BLaER1 treated with 17β-estradiol and CSF1 and Interleukin-3, amounts not matched to agents 10 nM and 100 nM (cell line): ENCODE measurements at regions not wholly inside any gene's neighbourhood (a gene's known extent, or its start where the extent isn't known, plus 50 kb on each side); places are given as distances from the start of the nearest gene placed in this dataset.

Experiments used
- H3K27ac ChIP-seq, 11 experiments: shearing (Covaris generic); formaldehyde crosslinking; 2 replicates each; pipeline ENCODE4 v1.8.1; 2022
- H3K27me3 ChIP-seq, 11 experiments: shearing (Covaris generic); formaldehyde crosslinking; 2 replicates each; pipeline ENCODE4 v1.8.1; 2022
- H3K36me3 ChIP-seq, 11 experiments: shearing (Covaris generic); formaldehyde crosslinking; 2 replicates each; pipeline ENCODE4 v1.8.1; 2022
- H3K4me1 ChIP-seq, 10 experiments: shearing (Covaris generic); formaldehyde crosslinking; 2 replicates each; pipeline ENCODE4 v1.8.1; 2022
- H3K4me2 ChIP-seq, 11 experiments: shearing (Covaris generic); formaldehyde crosslinking; 2 replicates each; pipeline ENCODE4 v1.8.1; 2022
- H3K4me3 ChIP-seq, 10 experiments: shearing (Covaris generic); formaldehyde crosslinking; 2 replicates each; pipeline ENCODE4 v1.8.1; 2022
- H3K9ac ChIP-seq, 11 experiments: shearing (Covaris generic); formaldehyde crosslinking; 2 replicates each; pipeline ENCODE4 v1.8.1; 2022
- H3K9me3 ChIP-seq, 11 experiments: shearing (Covaris generic); formaldehyde crosslinking; replicated peaks in 1 of 11; 2 replicates each; pipeline ENCODE4 v1.8.1; 2022
- H4K20me1 ChIP-seq, 11 experiments: shearing (Covaris generic); formaldehyde crosslinking; 2 replicates each; pipeline ENCODE4 v1.8.1; 2022
- Cebpa-rat ChIP-seq, 11 experiments: shearing (Covaris generic); IDR thresholded peaks; 2 replicates each; pipeline ENCODE4 v1.8.1; 2022

- peaks cover 20 to 33% (median 29%) of the 10 kb centered on the region in 10 experiments for H3K4me1 ChIP-seq
- no peak overlapping the region for H3K27ac ChIP-seq
- no peak for TF ChIP-seq Cebpa-rat (IDR thresholded peaks at IDR 0.05)
- H3K4me2 ChIP-seq, result no peak overlapping the region
- H3K27me3 ChIP-seq, result no peaks in the 10 kb centered on the region
- H3K9me3 ChIP-seq, result no peaks in the 10 kb centered on the region
- no peaks in the 10 kb centered on the region for H3K36me3 ChIP-seq
- H3K4me3 ChIP-seq, result no peak overlapping the region
- H4K20me1 ChIP-seq, result no peaks in the 10 kb centered on the region
- no peak overlapping the region for H3K9ac ChIP-seq
Measured at GRCh38 chr15:31476236-31476810, 149.7 kb downstream of the KLF13 start.

GRCh38 chr15:31476866-31477265 lies 150.2 kb downstream of the KLF13 start:
- no peaks in the 10 kb centered on the region for H3K27me3 ChIP-seq
- no peaks in the 10 kb centered on the region for H3K36me3 ChIP-seq
- H3K27ac ChIP-seq, result no peak overlapping the region
- TF ChIP-seq Cebpa-rat (IDR thresholded peaks at IDR 0.05), result no peak
- no peak overlapping the region for H3K4me2 ChIP-seq
- H4K20me1 ChIP-seq, result no peaks in the 10 kb centered on the region
- peaks cover 20 to 31% (median 29%) of the 10 kb centered on the region in 10 experiments for H3K4me1 ChIP-seq
- H3K9ac ChIP-seq, result no peak overlapping the region
- H3K9me3 ChIP-seq, result no peaks in the 10 kb centered on the region
- H3K4me3 ChIP-seq, result no peak overlapping the region

GRCh38 chr15:31477301-31477700 lies 150.7 kb downstream of the KLF13 start:
- H3K4me2 ChIP-seq, result no peak overlapping the region
- TF ChIP-seq Cebpa-rat (IDR thresholded peaks at IDR 0.05), result no peak
- H3K36me3 ChIP-seq, result no peaks in the 10 kb centered on the region
- H4K20me1 ChIP-seq, result no peaks in the 10 kb centered on the region
- H3K9ac ChIP-seq, result no peak overlapping the region
- H3K4me3 ChIP-seq, result no peak overlapping the region
- H3K27me3 ChIP-seq, result no peaks in the 10 kb centered on the region
- H3K27ac ChIP-seq, result no peak overlapping the region
- H3K9me3 ChIP-seq, result no peaks in the 10 kb centered on the region
- H3K4me1 ChIP-seq, result peaks cover 16 to 26% (median 25%) of the 10 kb centered on the region in 10 experiments

DNA sequence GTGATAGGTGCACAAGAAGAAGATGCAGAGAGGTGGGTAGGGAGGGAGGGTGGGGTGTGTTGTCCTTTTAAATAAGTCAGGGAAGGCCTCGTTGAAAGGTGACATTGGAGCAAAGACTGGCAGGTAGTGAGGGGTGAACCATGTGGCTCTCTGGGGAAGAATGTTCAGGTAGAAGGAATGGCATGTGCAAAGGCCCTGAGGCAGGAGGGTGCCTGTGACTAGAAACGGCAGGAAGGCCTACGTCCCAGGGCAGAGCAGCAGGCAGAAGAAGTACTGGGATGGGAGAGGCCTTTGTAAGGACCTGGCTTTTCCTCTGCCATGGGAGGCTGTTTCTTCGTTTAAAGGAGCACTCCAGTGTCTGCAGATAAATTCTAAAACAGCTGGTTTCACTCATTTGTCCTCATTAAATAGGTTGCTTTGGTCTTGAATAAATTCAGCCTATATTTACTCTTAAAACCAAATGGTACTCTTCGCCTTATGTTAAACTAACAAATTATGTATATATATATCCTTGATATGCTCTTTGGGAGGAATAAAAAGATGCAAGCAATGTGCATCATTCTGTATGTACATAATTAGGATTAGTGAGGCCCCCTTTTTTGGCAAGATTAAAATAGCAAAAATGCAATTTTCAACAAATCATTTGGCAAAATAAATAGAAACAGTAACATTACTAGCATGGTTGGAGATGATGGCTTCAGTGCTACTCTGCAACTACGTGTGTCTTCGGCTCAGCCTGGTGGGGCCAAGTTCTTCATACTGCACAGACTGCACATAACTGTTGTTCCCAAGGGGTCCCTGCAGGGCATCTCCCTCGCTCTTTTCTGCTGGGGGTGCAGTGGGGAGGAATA lies 151.4 kb downstream of the KLF13 start:
- no peaks in the 10 kb centered on the region for H3K9me3 ChIP-seq
- H3K27me3 ChIP-seq, result no peaks in the 10 kb centered on the region
- H3K4me1 ChIP-seq, result peaks cover 9 to 19% (median 17%) of the 10 kb centered on the region in 10 experiments
- H4K20me1 ChIP-seq, result no peaks in the 10 kb centered on the region
- H3K27ac ChIP-seq, result no peak overlapping the region
- H3K9ac ChIP-seq, result no peak overlapping the region
- H3K4me3 ChIP-seq, result no peak overlapping the region
- TF ChIP-seq Cebpa-rat (IDR thresholded peaks at IDR 0.05), result no peak
- no peaks in the 10 kb centered on the region for H3K36me3 ChIP-seq
- no peak overlapping the region for H3K4me2 ChIP-seq

DNA sequence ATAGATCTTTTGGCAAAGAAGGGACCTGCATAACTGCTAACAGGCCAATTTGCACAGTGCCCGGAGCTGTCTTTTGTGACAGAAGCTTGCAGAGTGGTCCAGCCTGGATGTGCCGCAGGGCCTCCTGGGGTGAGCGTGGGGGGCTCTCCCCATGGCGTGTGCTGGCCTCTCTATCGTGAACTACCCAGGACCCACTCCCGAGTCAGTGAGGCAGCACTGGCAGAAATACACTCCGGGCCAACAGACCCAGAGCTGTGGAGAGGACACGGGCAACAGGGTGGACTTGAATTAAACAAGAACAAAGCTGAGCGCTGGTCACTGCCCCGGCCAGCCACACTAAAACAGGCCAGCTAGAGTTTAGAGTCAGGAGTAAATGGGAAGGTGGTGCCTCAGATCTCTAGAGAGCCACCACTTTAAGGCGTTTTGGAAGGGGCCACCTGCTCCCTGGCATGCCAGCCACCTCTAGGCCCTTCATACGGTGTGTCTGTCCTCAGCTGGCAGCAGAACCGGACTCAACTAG lies 152.1 kb downstream of the KLF13 start:
- Histone ChIP-seq H3K27ac (no peak overlapping the region), H3K4me3 (no peak overlapping the region), H3K9ac (no peak overlapping the region), H3K9me3 (no peaks in the 10 kb centered on the region), H3K4me1 (peaks cover 2 to 12% (median 10%) of the 10 kb centered on the region in 10 experiments), H3K36me3 (no peaks in the 10 kb centered on the region), H3K4me2 (no peak overlapping the region), H3K27me3 (no peaks in the 10 kb centered on the region), H4K20me1 (no peaks in the 10 kb centered on the region)
- TF ChIP-seq Cebpa-rat (IDR thresholded peaks at IDR 0.05), result no peak

GRCh38 chr15:31480356-31481025 lies 153.9 kb downstream of the KLF13 start:
- Histone ChIP-seq H3K4me1 (no peaks in the 10 kb centered on the region), H4K20me1 (no peaks in the 10 kb centered on the region), H3K9ac (no peak overlapping the region), H3K4me2 (no peak overlapping the region), H3K36me3 (no peaks in the 10 kb centered on the region), H3K27ac (no peak overlapping the region), H3K9me3 (peaks cover 0 to 5% (median 0%) of the 10 kb centered on the region in 11 experiments; a peak in 1 of 22 replicates), H3K27me3 (no peaks in the 10 kb centered on the region), H3K4me3 (no peak overlapping the region)
- no peak for TF ChIP-seq Cebpa-rat (IDR thresholded peaks at IDR 0.05)

DNA sequence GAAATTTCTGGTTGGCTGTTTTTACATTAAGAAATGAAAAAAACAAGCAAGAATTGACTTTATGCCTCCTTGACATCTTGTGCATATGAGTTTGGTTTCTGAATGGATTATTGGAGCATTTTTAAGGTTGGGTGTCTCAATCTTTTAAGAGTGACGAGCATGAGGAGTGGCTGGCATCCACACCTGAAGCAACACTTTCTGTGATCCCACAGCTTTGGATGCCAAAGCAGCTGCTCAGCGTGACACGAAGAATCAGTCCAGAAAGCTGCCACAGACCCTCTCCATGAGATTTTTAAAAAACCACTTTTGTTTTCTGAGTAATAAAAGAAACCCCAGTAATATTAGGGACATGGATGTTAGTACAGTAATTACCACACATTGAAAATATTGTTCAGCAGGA lies 154.5 kb downstream of the KLF13 start:
- H4K20me1 ChIP-seq, result no peaks in the 10 kb centered on the region
- TF ChIP-seq Cebpa-rat (IDR thresholded peaks at IDR 0.05), result no peak

DNA sequence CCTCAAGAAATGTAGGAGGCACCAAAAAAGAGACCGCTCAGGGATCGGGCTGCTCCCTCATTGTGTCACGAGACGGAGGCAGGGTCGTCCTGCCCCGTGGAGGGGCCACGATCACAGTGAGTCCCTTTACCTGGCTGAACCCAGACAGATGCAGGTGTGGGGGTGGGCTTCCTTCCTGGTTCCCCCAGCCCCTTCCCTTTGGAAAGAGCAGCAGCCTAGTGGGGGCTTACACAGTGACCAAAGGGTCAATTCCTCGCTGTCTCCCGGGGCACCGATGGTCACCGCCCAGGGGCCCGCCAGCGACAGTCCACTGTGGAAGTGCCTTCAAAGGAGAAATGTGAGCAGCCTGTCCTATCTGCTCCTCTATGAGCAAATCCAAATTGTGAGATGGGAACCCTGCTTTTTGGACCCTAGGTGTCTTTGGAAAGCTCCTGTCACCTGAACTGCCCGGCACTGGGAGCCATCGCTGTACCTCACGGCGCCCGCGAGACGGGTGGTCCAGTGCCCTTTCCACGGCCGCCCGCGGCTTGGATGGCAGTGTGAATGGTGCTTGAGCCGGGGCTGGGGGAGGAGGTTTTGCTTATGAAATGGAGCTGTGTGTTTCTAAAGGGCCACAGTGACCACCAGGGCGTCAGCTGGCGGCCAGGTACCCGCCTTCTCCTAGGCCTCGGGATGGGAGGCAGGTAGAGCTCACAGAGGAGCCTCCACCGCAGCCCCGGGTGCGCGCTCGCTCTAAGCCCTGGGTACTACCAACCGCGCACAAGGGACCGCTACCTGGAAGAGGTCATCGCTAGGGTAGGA lies 155.7 kb downstream of the KLF13 start:
- Histone ChIP-seq H3K9me3 (peaks cover 0 to 5% (median 0%) of the 10 kb centered on the region in 11 experiments; a peak in 1 of 22 replicates), H3K4me3 (no peak overlapping the region), H3K36me3 (no peaks in the 10 kb centered on the region), H3K4me1 (peaks cover 0 to 6% (median 0%) of the 10 kb centered on the region in 10 experiments; a peak in 3 of 20 replicates), H3K4me2 (no peak overlapping the region), H3K27ac (no peak overlapping the region), H3K27me3 (no peaks in the 10 kb centered on the region), H3K9ac (no peak overlapping the region), H4K20me1 (no peaks in the 10 kb centered on the region)
- no peak for TF ChIP-seq Cebpa-rat (IDR thresholded peaks at IDR 0.05)

More for the DNA sequence above, 154.5 kb downstream of the KLF13 start:
- H3K36me3 ChIP-seq, result no peaks in the 10 kb centered on the region
- no peak overlapping the region for H3K9ac ChIP-seq
- no peaks in the 10 kb centered on the region for H3K4me1 ChIP-seq
- H3K9me3 ChIP-seq, result peaks cover 0 to 5% (median 0%) of the 10 kb centered on the region in 11 experiments; a peak in 1 of 22 replicates
- H3K4me3 ChIP-seq, result no peak overlapping the region
- H3K27ac ChIP-seq, result no peak overlapping the region
- H3K4me2 ChIP-seq, result no peak overlapping the region
- H3K27me3 ChIP-seq, result no peaks in the 10 kb centered on the region
